GM23338 (cell line): ENCODE measurements at regions not wholly inside any gene's neighbourhood (a gene's known extent, or its start where the extent isn't known, plus 50 kb on each side); places are given as distances from the start of the nearest gene placed in this dataset.

Experiments
- CTCF ChIP-seq, 2 experiments: fragments of 200-600 bp in 1 of 2; sonication (generic) in 1 of 2; conservative IDR thresholded peaks; 2 replicates each; pipeline versions ENCODE4 v1.5.1 to v1.6.1; 2016 to 2017; ENCODE audit warnings: antibody characterized with exemption in 2 of 2, low read depth in 2 of 2, mild to moderate bottlenecking in 2 of 2, moderate library complexity in 1 of 2
- EZH2 ChIP-seq: fragments of 200-600 bp; sonication (generic); IDR thresholded peaks from one replicate; pipeline ENCODE4 v1.8.0; 2017; ENCODE audit warnings: antibody characterized with exemption, mild to moderate bottlenecking, low read depth; ENCODE audit not compliant: unreplicated experiment
- EZH2phosphoT487 ChIP-seq: fragments of 200-600 bp; sonication (generic); IDR thresholded peaks from one replicate; pipeline ENCODE4 v1.8.1; 2018; ENCODE audit warnings: antibody characterized with exemption; ENCODE audit not compliant: unreplicated experiment
- POLR2AphosphoS5 ChIP-seq: IDR thresholded peaks from 2 replicates; pipeline ENCODE4 v1.6.1; 2016; ENCODE audit warnings: antibody characterized with exemption, low read depth
- REST ChIP-seq: IDR thresholded peaks from one replicate; pipeline ENCODE4 v1.6.1; 2018; ENCODE audit warnings: antibody characterized with exemption; ENCODE audit not compliant: unreplicated experiment

- no peak for TF ChIP-seq CTCF (conservative IDR thresholded peaks at IDR 0.05; ENCODE audit: low read depth in 2 of 2)
- TF ChIP-seq POLR2AphosphoS5, result no peak
- no peak for TF ChIP-seq EZH2phosphoT487
- no peak for TF ChIP-seq REST
- no peak for TF ChIP-seq EZH2
These were observed 157.4 kb upstream of the FOXN3 start for GRCh38 chr14:89574420-89574819.
